DND-41 (cell line): ENCODE measurements at regions not wholly inside any gene's neighbourhood (a gene's known extent, or its start where the extent isn't known, plus 50 kb on each side); places are given as distances from the start of the nearest gene placed in this dataset.

Experiments used
- EZH2 ChIP-seq: IDR thresholded peaks from 3 replicates; pipeline ENCODE4 v1.6.1; 2012; ENCODE audit warnings: borderline replicate concordance, low read depth, mild to moderate bottlenecking, moderate library complexity, low read length, inconsistent platforms; ENCODE audit not compliant: severe bottlenecking
- TF ChIP-seq, protein P1 (sequence below): IDR thresholded peaks from 2 replicates; pipeline ENCODE4 v1.5.1; 2012; ENCODE audit warnings: borderline replicate concordance, low read length, moderate library complexity, mild to moderate bottlenecking; ENCODE audit not compliant: poor library complexity, severe bottlenecking; ENCODE audit errors: extremely low read depth

DNA sequence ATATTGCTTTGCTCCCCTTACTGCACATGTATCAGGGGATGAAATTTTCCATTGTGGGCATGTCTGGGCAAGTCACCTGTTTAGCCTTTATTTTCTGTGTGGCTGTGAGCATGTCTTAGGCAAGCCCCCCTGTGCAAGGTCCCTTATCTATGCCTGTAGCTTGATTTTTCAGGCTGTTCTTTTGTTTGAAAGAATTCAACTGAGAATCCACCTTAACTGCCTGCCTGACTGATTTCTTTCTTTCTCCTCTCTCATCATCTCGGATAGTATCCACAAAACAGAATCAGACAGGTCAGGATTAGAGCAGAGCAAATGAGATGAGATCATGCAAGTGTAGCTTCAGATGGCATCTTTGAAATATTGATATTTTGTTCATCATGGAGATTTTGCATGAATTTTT, 1147.5 kb upstream of the ACVR2A start:
- TF ChIP-seq EZH2 = no peak
- TF ChIP-seq, protein P1, sequence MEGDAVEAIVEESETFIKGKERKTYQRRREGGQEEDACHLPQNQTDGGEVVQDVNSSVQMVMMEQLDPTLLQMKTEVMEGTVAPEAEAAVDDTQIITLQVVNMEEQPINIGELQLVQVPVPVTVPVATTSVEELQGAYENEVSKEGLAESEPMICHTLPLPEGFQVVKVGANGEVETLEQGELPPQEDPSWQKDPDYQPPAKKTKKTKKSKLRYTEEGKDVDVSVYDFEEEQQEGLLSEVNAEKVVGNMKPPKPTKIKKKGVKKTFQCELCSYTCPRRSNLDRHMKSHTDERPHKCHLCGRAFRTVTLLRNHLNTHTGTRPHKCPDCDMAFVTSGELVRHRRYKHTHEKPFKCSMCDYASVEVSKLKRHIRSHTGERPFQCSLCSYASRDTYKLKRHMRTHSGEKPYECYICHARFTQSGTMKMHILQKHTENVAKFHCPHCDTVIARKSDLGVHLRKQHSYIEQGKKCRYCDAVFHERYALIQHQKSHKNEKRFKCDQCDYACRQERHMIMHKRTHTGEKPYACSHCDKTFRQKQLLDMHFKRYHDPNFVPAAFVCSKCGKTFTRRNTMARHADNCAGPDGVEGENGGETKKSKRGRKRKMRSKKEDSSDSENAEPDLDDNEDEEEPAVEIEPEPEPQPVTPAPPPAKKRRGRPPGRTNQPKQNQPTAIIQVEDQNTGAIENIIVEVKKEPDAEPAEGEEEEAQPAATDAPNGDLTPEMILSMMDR = no peak
